ENCODE measurements at regions not wholly inside any gene's neighbourhood (a gene's known extent, or its start where the extent isn't known, plus 50 kb on each side); places are given as distances from the start of the nearest gene placed in this dataset.
"Not testable (repeated sequence)": the region's sequence is repeated elsewhere in the genome, so short reads cannot be mapped to it uniquely, and the experiment has no call there.

- no peak for DNase-seq (ENCODE audit: low spot score)
- in situ Hi-C loops (cut with HindIII; ENCODE audit: low sequenced_read_pairs) = no loop called here
Measured at GRCh38 chr6:167208819-167209576, 51.2 kb upstream of the GPR31 start.

- in situ Hi-C loops (cut with HindIII; ENCODE audit: low sequenced_read_pairs) = no loop called here
- no peak for DNase-seq (ENCODE audit: low spot score)
Measured at GRCh38 chr6:167209577-167209975, 51.8 kb upstream of the GPR31 start.

DNA sequence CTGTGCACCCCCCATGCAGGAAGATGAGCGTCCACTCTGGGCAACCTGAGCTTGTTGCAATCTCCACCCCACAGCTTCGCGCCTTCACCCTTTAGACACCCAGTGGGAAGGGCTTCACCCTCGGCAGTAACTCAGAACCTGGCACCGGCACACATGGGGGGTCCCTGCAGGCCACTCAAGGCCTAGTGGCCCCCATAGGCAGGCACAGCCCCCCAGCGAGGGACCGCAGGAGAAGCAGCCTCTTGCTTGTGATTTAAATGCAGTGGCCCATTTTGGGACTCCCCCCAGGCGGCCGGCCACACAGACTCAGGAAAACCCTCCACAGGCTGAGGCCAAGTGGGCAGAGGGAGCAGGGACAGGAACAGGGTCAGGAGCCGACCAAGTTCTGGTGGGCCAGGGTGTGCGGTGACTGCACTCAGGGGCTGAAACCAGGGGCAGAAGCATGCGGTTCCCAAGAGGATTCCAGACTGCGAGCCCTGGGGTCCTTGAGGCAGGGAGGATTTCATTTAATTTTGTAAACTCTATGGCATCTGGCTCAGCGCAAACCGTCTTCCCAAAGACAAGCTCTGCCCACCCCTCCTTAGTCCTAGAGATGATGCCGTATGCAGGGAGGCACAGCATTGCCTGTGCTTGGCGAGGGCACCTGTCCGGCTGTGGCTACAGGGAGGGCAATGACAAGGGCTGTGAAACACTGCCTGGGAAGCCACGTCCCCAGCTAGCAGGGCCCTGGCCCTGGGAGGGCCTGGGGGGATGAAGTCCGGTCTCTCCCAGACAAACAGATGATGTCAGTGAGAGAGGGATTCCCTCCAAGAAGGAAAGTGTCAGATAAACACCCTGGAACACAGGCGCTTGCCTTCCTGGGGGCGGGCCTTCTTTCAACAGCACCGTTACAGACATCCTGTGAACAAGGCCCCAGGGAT lies 52.9 kb upstream of the GPR31 start:
- no peak for DNase-seq (ENCODE audit: low spot score)
- in situ Hi-C loops (cut with HindIII; ENCODE audit: low sequenced_read_pairs) = no loop called here

GRCh38 chr6:167211295-167211648 lies 53.5 kb upstream of the GPR31 start:
- in situ Hi-C loops (cut with HindIII; ENCODE audit: low sequenced_read_pairs) = no loop called here
- DNase-seq (ENCODE audit: low spot score) = no peak

DNA sequence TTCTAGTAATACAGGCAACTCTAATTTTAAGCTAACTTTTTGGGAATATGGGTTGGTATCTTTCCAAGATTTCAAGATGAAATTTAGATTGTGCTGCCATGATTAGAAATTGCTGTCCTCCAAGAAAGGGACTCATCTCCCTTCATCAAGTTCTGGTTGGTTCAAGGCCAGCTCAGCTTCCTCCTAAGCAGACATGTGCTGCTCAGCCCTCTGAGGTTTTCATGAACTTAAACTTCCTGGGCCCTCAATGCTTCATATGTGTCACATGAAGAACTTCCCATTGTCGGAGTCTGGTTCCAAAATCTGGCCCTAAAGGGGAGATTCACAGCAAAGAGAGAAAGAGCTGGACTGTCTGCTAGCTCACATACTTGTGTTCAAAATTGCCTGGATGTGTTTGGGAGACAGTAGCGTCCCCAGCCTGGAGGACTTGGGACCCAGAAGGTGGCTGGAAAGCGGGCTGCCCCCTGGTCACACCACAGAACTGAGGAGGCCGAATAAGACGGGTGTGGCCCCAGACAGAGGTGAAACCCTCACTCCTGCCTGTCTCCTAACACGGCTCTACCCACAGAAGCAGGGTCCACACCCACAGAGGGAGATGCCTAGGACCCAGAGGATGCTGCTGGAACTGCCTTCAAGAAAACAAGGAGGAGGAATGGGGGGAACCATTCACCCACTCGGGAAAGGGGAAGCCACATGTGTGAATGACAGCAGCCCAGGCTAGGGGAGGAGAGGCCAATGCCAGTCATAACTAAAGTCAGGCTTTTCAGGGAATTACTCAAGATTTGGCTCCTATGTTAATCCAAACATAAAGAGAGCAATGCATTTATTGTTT lies 54.3 kb upstream of the GPR31 start:
- in situ Hi-C loops (cut with HindIII; ENCODE audit: low sequenced_read_pairs) = no loop called here
- no peak for DNase-seq (ENCODE audit: low spot score)

- DNase-seq (ENCODE audit: low spot score) = no peak
- in situ Hi-C loops (cut with HindIII; ENCODE audit: low sequenced_read_pairs) = no loop called here
Measured at GRCh38 chr6:167212713-167213005, 54.9 kb upstream of the GPR31 start.

DNA sequence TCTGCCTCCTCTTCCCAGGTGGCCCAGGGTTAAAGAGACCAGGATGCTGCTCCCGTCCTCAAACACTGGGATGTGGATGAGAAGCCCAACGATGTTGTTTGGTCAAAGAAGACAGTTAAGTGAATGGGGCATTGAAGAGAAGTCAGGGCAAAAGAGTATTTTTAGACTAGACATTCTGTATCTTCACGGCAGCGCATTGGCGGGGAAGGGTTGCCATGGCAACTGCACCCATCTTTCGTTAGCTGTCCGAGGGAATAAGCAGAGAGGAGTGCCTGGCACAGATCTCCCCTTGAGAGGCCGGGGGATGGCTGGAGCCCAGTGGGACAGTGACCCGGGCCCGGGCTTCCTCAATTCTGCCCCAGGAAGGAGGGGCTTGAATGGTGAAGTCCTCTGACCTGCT lies 56.4 kb upstream of the GPR31 start:
- DNase-seq (ENCODE audit: low spot score) = peak; percentile 73
- in situ Hi-C loops (cut with HindIII; ENCODE audit: low sequenced_read_pairs) = no loop called here

DNA sequence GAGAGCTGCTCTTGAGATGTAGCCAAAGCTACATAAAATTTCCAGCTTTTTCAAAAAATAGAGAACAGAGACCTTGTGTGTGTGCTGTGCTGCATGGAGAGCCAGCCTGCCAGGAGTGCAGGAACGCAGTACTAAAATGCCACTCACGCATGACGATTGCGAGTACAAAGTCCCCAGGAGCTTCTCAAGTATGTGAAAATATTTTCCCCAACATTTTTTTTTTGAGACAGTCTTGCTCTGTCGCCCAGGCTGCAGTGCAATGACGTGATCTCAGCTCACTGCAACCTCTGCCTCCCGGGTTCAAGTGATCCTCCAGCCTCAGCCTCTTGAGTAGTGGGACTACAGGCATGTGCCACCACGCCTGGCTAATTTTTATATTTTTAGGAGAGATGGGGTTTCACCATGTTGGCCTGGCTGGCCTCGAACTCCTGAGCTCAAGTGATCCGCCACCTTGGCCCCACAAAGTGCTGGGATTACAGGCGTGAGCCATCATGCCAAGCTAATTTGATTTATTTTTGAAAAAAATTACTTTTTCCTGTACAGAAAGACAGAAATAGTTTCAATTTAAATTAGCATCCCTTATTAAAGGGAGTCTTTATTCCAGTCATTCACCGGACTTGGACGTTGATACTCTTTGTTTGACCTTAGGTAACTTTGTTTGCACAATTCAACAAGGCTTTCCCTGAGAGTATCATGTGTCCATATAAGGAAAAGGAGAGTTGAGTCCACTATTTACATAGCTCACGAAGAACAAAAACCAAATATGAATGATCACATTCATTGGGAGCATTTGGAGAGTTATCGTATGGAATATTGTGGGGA lies 57.9 kb upstream of the GPR31 start:
- in situ Hi-C loops (cut with HindIII; ENCODE audit: low sequenced_read_pairs); DNase-seq (ENCODE audit: low spot score): not testable (repeated sequence)

GRCh38 chr6:167216390-167217050 lies 58.7 kb upstream of the GPR31 start:
- in situ Hi-C loops (cut with HindIII; ENCODE audit: low sequenced_read_pairs); DNase-seq (ENCODE audit: low spot score): not testable (repeated sequence)

DNA sequence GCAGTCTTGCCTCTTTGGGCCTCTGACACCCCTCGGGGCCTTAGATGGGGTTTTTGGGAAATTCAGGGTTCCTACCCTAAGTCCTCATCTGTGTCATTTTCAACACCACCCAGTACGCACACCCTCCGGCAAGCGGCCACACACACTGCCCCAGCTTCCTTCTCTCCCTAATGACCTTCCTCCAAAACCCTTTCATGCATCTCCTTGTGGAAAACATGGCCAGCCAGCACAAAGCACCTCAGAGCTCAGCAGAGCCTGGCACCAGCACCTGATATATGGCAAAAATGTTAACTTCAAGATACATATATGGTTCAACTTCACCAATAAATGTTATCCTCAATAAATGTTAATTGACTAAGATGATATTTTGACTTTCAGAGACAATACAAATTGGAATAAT lies 59.3 kb upstream of the GPR31 start:
- DNase-seq (ENCODE audit: low spot score); in situ Hi-C loops (cut with HindIII; ENCODE audit: low sequenced_read_pairs): not testable (repeated sequence)

GRCh38 chr6:167217951-167218759 lies 60.4 kb upstream of the GPR31 start:
- peak; percentile 55 for DNase-seq (ENCODE audit: low spot score)
- in situ Hi-C loops (cut with HindIII; ENCODE audit: low sequenced_read_pairs) = not testable (repeated sequence)

- DNase-seq (ENCODE audit: low spot score); in situ Hi-C loops (cut with HindIII; ENCODE audit: low sequenced_read_pairs): not testable (repeated sequence)
Measured at GRCh38 chr6:167219079-167219478, 61.3 kb upstream of the GPR31 start.

GRCh38 chr6:167219967-167220512 lies 62.3 kb upstream of the GPR31 start:
- peak; percentile 86 for DNase-seq (ENCODE audit: low spot score)
- in situ Hi-C loops (cut with HindIII; ENCODE audit: low sequenced_read_pairs) = no loop called here

- in situ Hi-C loops (cut with HindIII; ENCODE audit: low sequenced_read_pairs) = no loop called here
- peak; percentile 59 for DNase-seq (ENCODE audit: low spot score)
Measured at GRCh38 chr6:167221400-167222201, 63.8 kb upstream of the GPR31 start.

DNA sequence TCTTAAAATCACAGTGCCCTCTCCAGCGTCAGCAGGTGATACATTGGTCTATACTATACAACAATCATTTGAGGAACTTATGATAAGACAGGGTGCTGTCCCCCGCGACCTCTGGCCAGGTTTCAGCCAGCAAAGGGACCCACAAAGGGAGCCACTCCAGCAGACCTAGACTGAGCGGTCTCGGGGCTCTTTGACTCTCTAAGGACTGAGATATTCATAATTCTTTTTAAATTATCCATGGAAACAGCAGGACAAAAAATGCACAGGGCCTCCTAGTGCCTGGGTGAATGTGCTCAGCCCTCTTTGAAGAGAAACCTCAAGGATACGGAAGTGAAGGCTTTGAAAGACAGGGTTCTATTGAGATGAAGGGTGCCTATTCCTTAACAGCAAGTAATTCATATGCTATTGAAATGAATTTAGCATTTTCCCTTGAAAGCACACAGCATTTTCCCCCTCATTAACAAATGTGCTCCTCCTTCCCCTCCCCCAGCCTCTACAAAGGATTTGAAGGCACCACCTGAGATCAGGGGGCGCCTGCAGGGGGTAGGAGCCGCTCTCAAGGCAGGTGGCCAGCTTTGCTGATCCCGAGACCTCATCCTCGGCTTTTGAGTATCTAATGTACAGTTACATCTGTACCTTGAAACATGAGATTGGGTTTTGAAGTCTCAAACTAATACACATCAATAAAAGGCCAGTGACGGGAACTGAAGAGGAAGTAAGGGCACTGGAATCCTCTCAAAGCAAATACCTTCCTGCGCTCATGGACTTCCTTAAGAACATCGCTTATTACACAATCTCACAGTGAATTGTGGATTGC lies 65.3 kb upstream of the UNC93A start:
- in situ Hi-C loops (cut with HindIII; ENCODE audit: low sequenced_read_pairs); DNase-seq (ENCODE audit: low spot score): not testable (repeated sequence)

GRCh38 chr6:167226383-167226685 lies 64.8 kb upstream of the UNC93A start:
- DNase-seq (ENCODE audit: low spot score) = no peak
- in situ Hi-C loops (cut with HindIII; ENCODE audit: low sequenced_read_pairs) = no loop called here

All from G401 (cell line).